Testis (tissue), 2 donors: ENCODE measurements at regions not wholly inside any gene's neighbourhood (a gene's known extent, or its start where the extent isn't known, plus 50 kb on each side); places are given as distances from the start of the nearest gene placed in this dataset.
A peak's percentile ranks its signal among the peaks of the same experiment; 100 is the strongest.

ENCODE experiments used
- DNase-seq: peaks from one replicate; pipeline ENCODE4 v3.0.0-alpha.2; 2019
- H3K27ac ChIP-seq, 2 donors: fragments of 200-600 bp; sonication (generic); one replicate each; pipeline ENCODE4 v1.5.1; 2019
- H3K27me3 ChIP-seq: fragments of 200-600 bp; sonication (generic); one replicate; pipeline ENCODE4 v1.5.1; 2019
- H3K36me3 ChIP-seq: fragments of 200-600 bp; sonication (generic); one replicate; pipeline ENCODE4 v1.5.1; 2017; ENCODE audit warnings: low read depth; ENCODE audit errors: missing control alignments
- H3K4me1 ChIP-seq: fragments of 200-600 bp; sonication (generic); one replicate; pipeline ENCODE4 v1.5.1; 2019
- H3K4me3 ChIP-seq, 2 donors: fragments of 200-600 bp; sonication (generic); one replicate each; pipeline ENCODE4 v1.5.1; 2017 to 2019
- H3K9me3 ChIP-seq: fragments of 200-600 bp; sonication (generic); one replicate; pipeline ENCODE4 v1.5.1; 2017
- CTCF ChIP-seq, 3 experiments: fragments of 450-650 bp in 2 of 3; fragments of 200-600 bp in 1 of 3; sonication (generic) in 1 of 3; IDR thresholded peaks; one replicate each; pipeline ENCODE4 v1.5.1; 2016 to 2019; ENCODE audit warnings: antibody characterized with exemption in 3 of 3, mild to moderate bottlenecking in 2 of 3, moderate library complexity in 1 of 3
- POLR2A ChIP-seq: fragments of 450-650 bp; IDR thresholded peaks from one replicate; pipeline ENCODE4 v1.6.1; 2017; ENCODE audit warnings: antibody characterized with exemption, mild to moderate bottlenecking, moderate library complexity
- WGBS, 2 donors: methylation state at CpG; one replicate each; pipeline ENCODE4 v1.1.5; 2018; 5-methylcytosine and 5-hydroxymethylcytosine counted together
- intact Hi-C: fragments of 100-400 bp; cut with DNase I; formaldehyde crosslinking; loops from one replicate; pipeline ENCODE4 v1.15.1; 2023; ENCODE audit warnings: low total_unique reads

- no peak for DNase-seq
- intact Hi-C loops: no loop called here
- H3K4me3 ChIP-seq: no peak overlapping the region
- H3K27ac ChIP-seq: no peak overlapping the region
- no peak for TF ChIP-seq POLR2A
- TF ChIP-seq CTCF (IDR thresholded peaks at IDR 0.05): no peak
- H3K36me3 ChIP-seq: no peaks in the 10 kb centered on the region
- WGBS, 2 donors: 85 to 97% methylated on average over 5 of the region's 5 CpGs
- H3K4me1 ChIP-seq: no peaks in the 10 kb centered on the region
- H3K9me3 ChIP-seq: no peaks in the 10 kb centered on the region
- no peaks in the 10 kb centered on the region for H3K27me3 ChIP-seq
Measured at GRCh38 chr6:138586638-138587037, 87.3 kb upstream of the NHSL1 start.

DNA sequence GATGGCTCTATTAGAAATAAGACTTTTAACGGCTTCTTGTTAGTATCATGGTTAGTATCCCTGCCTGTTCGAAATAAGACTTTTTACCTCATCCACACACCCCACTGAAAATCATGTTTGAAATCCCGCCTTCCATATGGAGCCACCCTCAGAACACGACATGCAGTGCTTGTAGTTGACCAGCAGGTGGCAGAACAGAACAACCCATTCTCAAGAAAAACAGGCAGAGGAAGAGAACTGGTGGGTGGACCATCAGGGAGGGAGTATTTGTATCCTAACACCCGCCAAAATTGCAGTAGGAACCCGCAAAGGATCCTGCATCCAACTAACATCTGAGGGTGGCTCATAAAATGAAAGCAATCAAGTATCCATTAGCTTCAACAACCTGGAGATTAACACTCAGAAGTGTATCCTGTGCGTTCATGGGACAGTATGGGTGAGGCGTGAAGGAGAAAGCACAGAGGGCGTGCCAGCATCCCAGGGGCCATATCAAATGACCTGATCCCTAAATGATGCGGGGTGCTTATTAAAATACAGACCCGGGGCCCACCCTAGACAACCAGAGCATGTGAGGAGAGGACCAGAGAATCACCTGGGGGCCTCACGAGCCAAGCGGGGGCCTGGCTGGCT lies 89.6 kb upstream of the NHSL1 start:
- TF ChIP-seq POLR2A (no peak), CTCF (IDR thresholded peaks at IDR 0.05) (peak; percentile 85 to 95 (median 91))
- H3K9me3 ChIP-seq: no peaks in the 10 kb centered on the region
- no peak overlapping the region for H3K4me3 ChIP-seq
- H3K36me3 ChIP-seq: no peaks in the 10 kb centered on the region
- H3K27ac ChIP-seq: no peak overlapping the region
- WGBS, 2 donors: 48 to 51% methylated on average over 13 of the region's 13 CpGs
- no peaks in the 10 kb centered on the region for H3K27me3 ChIP-seq
- H3K4me1 ChIP-seq: no peaks in the 10 kb centered on the region
- intact Hi-C loops: no loop called here
- peak; percentile 67 for DNase-seq

DNA sequence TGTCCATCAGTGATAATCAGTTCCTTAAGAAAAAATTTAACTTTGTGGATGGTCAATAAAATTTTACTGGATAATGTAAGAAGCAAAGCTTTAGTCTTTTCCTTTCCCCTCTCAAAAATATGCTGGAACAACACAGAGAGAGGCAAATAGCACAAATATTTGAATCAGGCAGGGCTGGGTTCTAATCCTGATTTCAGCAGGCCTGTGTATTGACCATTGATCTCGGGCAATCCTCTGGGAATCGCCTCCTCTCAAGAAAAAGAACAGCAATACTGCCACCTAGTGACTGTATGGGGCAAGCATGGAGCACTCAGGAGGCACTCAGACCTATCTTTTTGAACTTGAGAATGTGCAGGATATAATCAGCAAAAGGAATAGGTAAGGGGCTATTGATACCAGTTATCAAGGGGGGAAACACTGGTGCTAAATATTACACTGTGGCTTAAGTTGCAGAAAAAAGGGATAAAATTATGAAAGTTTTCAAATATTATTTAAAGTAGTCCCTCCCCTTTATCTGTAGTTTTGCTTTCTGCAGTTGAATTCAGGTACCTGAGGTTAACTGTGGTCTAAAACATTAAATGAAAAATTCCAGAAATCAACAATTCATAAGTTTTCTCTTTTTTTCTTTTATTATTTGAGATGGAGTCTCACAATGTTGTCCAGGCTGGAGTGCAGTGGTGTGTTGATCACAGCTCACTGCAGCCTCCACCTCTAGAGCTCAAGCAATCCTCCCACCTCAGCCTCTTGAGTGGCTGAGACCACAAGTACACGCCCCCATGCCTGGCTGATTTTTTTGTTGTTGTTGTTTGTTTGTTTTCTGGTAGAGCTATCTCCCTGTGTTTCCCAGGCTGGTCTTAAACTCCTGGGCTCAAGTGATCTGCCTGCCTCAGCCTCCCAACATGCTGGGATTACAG lies 91.8 kb upstream of the NHSL1 start:
- Histone ChIP-seq H3K27ac (no peak overlapping the region), H3K27me3 (no peaks in the 10 kb centered on the region), H3K4me1 (no peaks in the 10 kb centered on the region), H3K4me3 (no peak overlapping the region), H3K36me3 (no peaks in the 10 kb centered on the region), H3K9me3 (no peaks in the 10 kb centered on the region)
- WGBS, 2 donors: 18 to 38% methylated on average over 3 of the region's 3 CpGs
- intact Hi-C loops: no loop called here
- peak; percentile 65 for DNase-seq
- TF ChIP-seq CTCF (IDR thresholded peaks at IDR 0.05) (peak; percentile 46 to 66 (median 62)), POLR2A (no peak)

DNA sequence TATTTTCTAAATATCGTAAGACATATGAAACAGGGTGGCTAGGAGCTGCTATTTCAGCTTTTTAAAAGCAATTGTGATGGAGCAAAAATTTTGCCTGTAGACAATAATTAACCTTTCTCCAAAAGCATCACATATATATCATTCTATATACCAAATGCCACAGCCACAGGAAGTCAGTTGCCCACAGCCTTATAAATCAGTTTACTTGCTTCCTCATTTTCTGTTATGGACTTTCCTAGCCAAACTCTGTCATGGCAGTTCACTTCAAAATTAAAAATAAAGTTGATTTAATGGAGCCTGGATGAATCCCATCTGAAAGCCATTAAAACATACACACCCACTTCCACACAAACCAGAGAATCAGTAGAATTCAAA lies 93.4 kb upstream of the NHSL1 start:
- Histone ChIP-seq H3K4me1 (no peaks in the 10 kb centered on the region), H3K36me3 (no peaks in the 10 kb centered on the region), H3K27ac (no peak overlapping the region), H3K9me3 (no peaks in the 10 kb centered on the region), H3K4me3 (no peak overlapping the region), H3K27me3 (no peaks in the 10 kb centered on the region)
- intact Hi-C loops: no loop called here
- 90 to 91% methylated on average over 1 of the region's 1 CpG for WGBS, 2 donors
- TF ChIP-seq POLR2A: no peak
- no peak for TF ChIP-seq CTCF (IDR thresholded peaks at IDR 0.05)
- DNase-seq: no peak
